Astrocyte of the cerebellum (primary cell): ENCODE measurements at regions not wholly inside any gene's neighbourhood (a gene's known extent, or its start where the extent isn't known, plus 50 kb on each side); places are given as distances from the start of the nearest gene placed in this dataset.

Experiments used
- DNase-seq: peaks from one replicate; pipeline ENCODE4 v3.0.0-alpha.2; 2011; ENCODE audit warnings: low read depth
- H3K4me3 ChIP-seq: 2 replicates; pipeline ENCODE4 v1.5.1; 2011; ENCODE audit warnings: mild to moderate bottlenecking, low read depth, low read length, moderate library complexity
- in situ Hi-C: cut with HindIII; loops from 2 replicates; pipeline ENCODE4 v1.10.0; 2017; ENCODE audit warnings: low sequenced_read_pairs
- TF ChIP-seq, protein P1 (sequence below): IDR thresholded peaks from 2 replicates; pipeline ENCODE4 v1.5.1; 2012; ENCODE audit warnings: low read length, low read depth, moderate library complexity, mild to moderate bottlenecking; ENCODE audit errors: missing control alignments

DNA sequence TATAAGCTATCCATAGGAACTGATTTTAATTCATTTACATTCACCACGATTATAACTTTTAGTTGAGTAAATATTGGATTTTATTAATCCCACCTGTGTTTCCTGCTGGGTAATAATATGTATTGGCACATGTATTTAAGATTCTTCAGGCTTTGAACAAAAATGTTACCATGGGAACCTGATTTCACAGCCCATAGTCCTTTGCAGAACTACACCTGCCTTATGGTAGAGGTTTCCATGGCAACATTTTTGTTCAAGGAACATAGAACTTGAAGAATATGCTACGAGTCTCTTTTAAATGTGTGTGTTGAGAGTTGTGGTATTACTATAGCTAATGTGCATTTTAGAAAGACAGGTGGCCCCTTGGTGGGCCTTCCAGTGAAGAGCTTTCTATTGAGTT lies 317.4 kb downstream of the SAMD5 start:
- TF ChIP-seq, protein P1, sequence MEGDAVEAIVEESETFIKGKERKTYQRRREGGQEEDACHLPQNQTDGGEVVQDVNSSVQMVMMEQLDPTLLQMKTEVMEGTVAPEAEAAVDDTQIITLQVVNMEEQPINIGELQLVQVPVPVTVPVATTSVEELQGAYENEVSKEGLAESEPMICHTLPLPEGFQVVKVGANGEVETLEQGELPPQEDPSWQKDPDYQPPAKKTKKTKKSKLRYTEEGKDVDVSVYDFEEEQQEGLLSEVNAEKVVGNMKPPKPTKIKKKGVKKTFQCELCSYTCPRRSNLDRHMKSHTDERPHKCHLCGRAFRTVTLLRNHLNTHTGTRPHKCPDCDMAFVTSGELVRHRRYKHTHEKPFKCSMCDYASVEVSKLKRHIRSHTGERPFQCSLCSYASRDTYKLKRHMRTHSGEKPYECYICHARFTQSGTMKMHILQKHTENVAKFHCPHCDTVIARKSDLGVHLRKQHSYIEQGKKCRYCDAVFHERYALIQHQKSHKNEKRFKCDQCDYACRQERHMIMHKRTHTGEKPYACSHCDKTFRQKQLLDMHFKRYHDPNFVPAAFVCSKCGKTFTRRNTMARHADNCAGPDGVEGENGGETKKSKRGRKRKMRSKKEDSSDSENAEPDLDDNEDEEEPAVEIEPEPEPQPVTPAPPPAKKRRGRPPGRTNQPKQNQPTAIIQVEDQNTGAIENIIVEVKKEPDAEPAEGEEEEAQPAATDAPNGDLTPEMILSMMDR = no peak
- no peak overlapping the region for H3K4me3 ChIP-seq
- in situ Hi-C loops = no loop called here
- no peak for DNase-seq

DNA sequence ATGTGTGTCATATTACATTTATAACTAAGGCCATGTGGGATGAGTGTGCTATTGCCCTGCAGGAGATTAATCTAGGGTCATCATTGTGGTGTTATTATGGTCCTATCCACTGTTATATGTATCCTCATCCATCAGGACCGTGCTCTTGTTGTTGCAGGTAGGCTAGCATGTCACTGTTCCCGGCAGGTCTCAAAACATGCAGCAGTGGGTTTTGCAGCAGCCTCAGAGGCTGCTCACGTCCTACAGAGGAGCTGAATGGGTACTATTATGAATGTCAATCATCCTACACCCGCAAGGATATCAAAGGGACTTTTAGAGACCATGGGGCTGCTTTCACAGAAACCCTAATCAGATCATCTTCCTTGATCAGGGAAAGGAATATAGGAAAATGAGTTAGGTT lies 318.2 kb downstream of the SAMD5 start:
- in situ Hi-C loops = no loop called here
- TF ChIP-seq, protein P1 = no peak
- no peak overlapping the region for H3K4me3 ChIP-seq
- DNase-seq = no peak

DNA sequence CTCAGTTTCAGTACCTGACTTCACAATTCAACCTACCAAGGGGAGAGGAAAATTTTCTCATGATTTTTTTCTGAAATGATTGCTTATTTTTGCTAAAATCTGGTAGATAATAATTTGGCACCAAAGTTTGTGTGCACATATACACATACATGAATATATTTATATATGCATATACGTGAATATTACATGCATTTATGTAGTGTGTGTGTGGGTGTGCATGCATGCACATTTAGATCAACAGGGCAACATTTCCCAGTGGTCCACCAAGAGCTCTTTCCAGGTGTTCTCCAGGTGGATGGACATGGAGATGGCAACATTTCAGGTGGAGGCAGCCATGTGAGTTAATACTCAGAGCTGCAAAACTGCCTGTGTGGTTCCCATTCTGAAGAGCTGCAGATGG lies 320.9 kb downstream of the SAMD5 start:
- no peak for DNase-seq
- TF ChIP-seq, protein P1 = no peak
- in situ Hi-C loops = no loop called here
- no peak overlapping the region for H3K4me3 ChIP-seq

- TF ChIP-seq, protein P1 = no peak
Observed at GRCh38 chr6:147829835-147830234, 321.3 kb downstream of the SAMD5 start.

GRCh38 chr6:147831356-147831755 lies 322.9 kb downstream of the SAMD5 start:
- H3K4me3 ChIP-seq = no peak overlapping the region
- in situ Hi-C loops = no loop called here
- TF ChIP-seq, protein P1 = no peak
- no peak for DNase-seq

More at GRCh38 chr6:147829835-147830234, 321.3 kb downstream of the SAMD5 start:
- no peak overlapping the region for H3K4me3 ChIP-seq
- in situ Hi-C loops = no loop called here
- no peak for DNase-seq

- in situ Hi-C loops = no loop called here
- no peak for DNase-seq
- no peak overlapping the region for H3K4me3 ChIP-seq
- TF ChIP-seq, protein P1 = no peak
Observed at GRCh38 chr6:147833607-147834006, 325.1 kb downstream of the SAMD5 start.
